ENCODE measurements at regions not wholly inside any gene's neighbourhood (a gene's known extent, or its start where the extent isn't known, plus 50 kb on each side); places are given as distances from the start of the nearest gene placed in this dataset.

GRCh38 chrX:140163371-140164159, 198.2 kb upstream of the CXorf66 start:
- CTCF ChIA-PET: interaction anchor here (0.8 to 2.7 kb wide), 2 partner anchors 106 to 344 kb away, joined by 3 to 18 read pairs; no protein-coding TSS in a partner anchor
- DNase-seq (ENCODE audit: low spot score) (no peak), ATAC-seq (peak; percentile 73)
- TF ChIP-seq PREB (CRISPR knock-in tag; IDR thresholded peaks at IDR 0.05; ENCODE audit: borderline replicate concordance): no peak
- no peak for TF ChIP-seq ZNF317 (CRISPR knock-in tag; IDR thresholded peaks at IDR 0.05; ENCODE audit: borderline replicate concordance, low read depth)
- TF ChIP-seq, protein P1, sequence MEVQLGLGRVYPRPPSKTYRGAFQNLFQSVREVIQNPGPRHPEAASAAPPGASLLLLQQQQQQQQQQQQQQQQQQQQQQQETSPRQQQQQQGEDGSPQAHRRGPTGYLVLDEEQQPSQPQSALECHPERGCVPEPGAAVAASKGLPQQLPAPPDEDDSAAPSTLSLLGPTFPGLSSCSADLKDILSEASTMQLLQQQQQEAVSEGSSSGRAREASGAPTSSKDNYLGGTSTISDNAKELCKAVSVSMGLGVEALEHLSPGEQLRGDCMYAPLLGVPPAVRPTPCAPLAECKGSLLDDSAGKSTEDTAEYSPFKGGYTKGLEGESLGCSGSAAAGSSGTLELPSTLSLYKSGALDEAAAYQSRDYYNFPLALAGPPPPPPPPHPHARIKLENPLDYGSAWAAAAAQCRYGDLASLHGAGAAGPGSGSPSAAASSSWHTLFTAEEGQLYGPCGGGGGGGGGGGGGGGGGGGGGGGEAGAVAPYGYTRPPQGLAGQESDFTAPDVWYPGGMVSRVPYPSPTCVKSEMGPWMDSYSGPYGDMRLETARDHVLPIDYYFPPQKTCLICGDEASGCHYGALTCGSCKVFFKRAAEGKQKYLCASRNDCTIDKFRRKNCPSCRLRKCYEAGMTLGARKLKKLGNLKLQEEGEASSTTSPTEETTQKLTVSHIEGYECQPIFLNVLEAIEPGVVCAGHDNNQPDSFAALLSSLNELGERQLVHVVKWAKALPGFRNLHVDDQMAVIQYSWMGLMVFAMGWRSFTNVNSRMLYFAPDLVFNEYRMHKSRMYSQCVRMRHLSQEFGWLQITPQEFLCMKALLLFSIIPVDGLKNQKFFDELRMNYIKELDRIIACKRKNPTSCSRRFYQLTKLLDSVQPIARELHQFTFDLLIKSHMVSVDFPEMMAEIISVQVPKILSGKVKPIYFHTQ (CRISPR knock-in tag; IDR thresholded peaks at IDR 0.05): no peak
- no peak for TF ChIP-seq CTCF (IDR thresholded peaks at IDR 0.05)
- TF ChIP-seq NFATC4 (CRISPR knock-in tag; IDR thresholded peaks at IDR 0.05): no peak
- no peak for TF ChIP-seq TCF7 (CRISPR knock-in tag; IDR thresholded peaks at IDR 0.05; ENCODE audit: low read depth)
- no peak for TF ChIP-seq TP53 (CRISPR knock-in tag; IDR thresholded peaks at IDR 0.05)
- TF ChIP-seq ZNF416 (CRISPR knock-in tag; IDR thresholded peaks at IDR 0.05): no peak
- Mint-ChIP-seq H3K4me1 (peaks cover 4% of the 10 kb centered on the region), H3K9me3 (no peaks in the 10 kb centered on the region), H3K4me3 (no peak overlapping the region), H3K36me3 (no peaks in the 10 kb centered on the region), H3K27ac (no peak overlapping the region), H3K27me3 (ENCODE audit: low read depth) (no peaks in the 10 kb centered on the region)
- POLR2A ChIA-PET: no interaction called here

DNA sequence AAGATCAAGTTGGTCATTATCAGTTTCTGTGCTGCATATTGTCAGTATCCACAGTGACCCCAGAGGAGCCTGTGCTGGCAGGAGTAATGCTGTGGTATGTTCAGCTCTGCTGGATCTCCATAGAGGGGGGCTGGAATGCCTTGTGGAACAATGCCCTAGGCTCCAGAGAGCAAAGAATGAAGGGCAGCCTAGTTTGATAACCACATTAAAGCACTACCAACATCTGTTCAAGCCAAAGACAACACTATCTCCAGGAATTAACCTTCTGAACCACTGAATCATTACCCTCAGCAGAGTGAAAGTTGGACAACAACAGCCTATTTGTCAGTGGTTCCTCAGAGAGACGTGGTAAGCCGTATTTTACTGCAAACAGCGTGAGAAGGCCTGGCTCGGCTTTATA, 192.3 kb upstream of the CXorf66 start:
- Mint-ChIP-seq H3K36me3 (0 out of 2 replicates have a peak, but pooled peaks cover 2% of the 10 kb centered on the region), H3K9me3 (0 out of 2 replicates have a peak, but pooled peaks cover 1% of the 10 kb centered on the region), H3K4me1 (peaks cover 7% of the 10 kb centered on the region), H3K27ac (no peak overlapping the region), H3K4me3 (no peak overlapping the region), H3K27me3 (ENCODE audit: low read depth) (no peaks in the 10 kb centered on the region; the same call in 1 of the 2 replicates)
- no peak for DNase-seq (ENCODE audit: low spot score)
- peak; percentile 80 for ATAC-seq
- ChIA-PET CTCF (interaction anchor here (0.6 kb wide), 1 partner anchor 350 kb away, joined by 3 read pairs; no protein-coding TSS in a partner anchor), POLR2A (no interaction called here)
- TF ChIP-seq GABPB1 (CRISPR knock-in tag; IDR thresholded peaks at IDR 0.05) (no peak), ZNF532 (CRISPR knock-in tag; IDR thresholded peaks at IDR 0.05; ENCODE audit: borderline replicate concordance) (no peak), AFF4 (CRISPR knock-in tag; IDR thresholded peaks at IDR 0.05; ENCODE audit: borderline replicate concordance) (no peak), MLX (CRISPR knock-in tag; IDR thresholded peaks at IDR 0.05) (no peak), ZNF138 (CRISPR knock-in tag; conservative IDR thresholded peaks at IDR 0.05) (no peak), ZNF512 (CRISPR knock-in tag; IDR thresholded peaks at IDR 0.05; ENCODE audit: borderline replicate concordance) (no peak), ZNF423 (CRISPR knock-in tag; IDR thresholded peaks at IDR 0.05) (no peak)
- TF ChIP-seq, protein P2, sequence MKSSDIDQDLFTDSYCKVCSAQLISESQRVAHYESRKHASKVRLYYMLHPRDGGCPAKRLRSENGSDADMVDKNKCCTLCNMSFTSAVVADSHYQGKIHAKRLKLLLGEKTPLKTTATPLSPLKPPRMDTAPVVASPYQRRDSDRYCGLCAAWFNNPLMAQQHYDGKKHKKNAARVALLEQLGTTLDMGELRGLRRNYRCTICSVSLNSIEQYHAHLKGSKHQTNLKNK (CRISPR knock-in tag; IDR thresholded peaks at IDR 0.05): no peak

Measured in WTC11 (cell line).